Effector CD4-positive, alpha-beta T cell (primary cell): ENCODE measurements at regions not wholly inside any gene's neighbourhood (a gene's known extent, or its start where the extent isn't known, plus 50 kb on each side); places are given as distances from the start of the nearest gene placed in this dataset.
"Not testable (repeated sequence)": the region's sequence is repeated elsewhere in the genome, so short reads cannot be mapped to it uniquely, and the experiment has no call there.

Experiments used
- DNase-seq: peaks from one replicate; pipeline ENCODE4 v3.0.0-alpha.2; 2020

- DNase-seq, result no peak
These were observed 322.2 kb upstream of the MYT1L start for GRCh38 chr2:2653231-2653630.

GRCh38 chr2:2650608-2651375 is 319.7 kb upstream of the MYT1L start:
- DNase-seq, result no peak

GRCh38 chr2:2649109-2650072 is 318.3 kb upstream of the MYT1L start:
- DNase-seq, result no peak

- no peak for DNase-seq
These were observed 317.0 kb upstream of the MYT1L start for GRCh38 chr2:2648094-2648493.

GRCh38 chr2:2647141-2647541 is 316.1 kb upstream of the MYT1L start:
- no peak for DNase-seq

- no peak for DNase-seq
These were observed 315.5 kb upstream of the MYT1L start for GRCh38 chr2:2646433-2647051.

GRCh38 chr2:2645162-2645855 is 314.2 kb upstream of the MYT1L start:
- no peak for DNase-seq

- DNase-seq, result not testable (repeated sequence)
These were observed 313.7 kb upstream of the MYT1L start for GRCh38 chr2:2644751-2645150.

GRCh38 chr2:2644040-2644439 is 313.0 kb upstream of the MYT1L start:
- DNase-seq, result no peak

- DNase-seq, result no peak
These were observed 312.1 kb upstream of the MYT1L start for GRCh38 chr2:2642906-2643890.

- DNase-seq, result no peak
These were observed 310.7 kb upstream of the MYT1L start for GRCh38 chr2:2641541-2642410.

GRCh38 chr2:2640818-2641217 is 309.7 kb upstream of the MYT1L start:
- DNase-seq, result no peak

GRCh38 chr2:2640371-2640770 is 309.3 kb upstream of the MYT1L start:
- DNase-seq, result no peak

GRCh38 chr2:2639251-2640139 is 308.4 kb upstream of the MYT1L start:
- no peak for DNase-seq

- no peak for DNase-seq
These were observed 307.6 kb upstream of the MYT1L start for GRCh38 chr2:2638547-2639220.

GRCh38 chr2:2636813-2637212 is 305.7 kb upstream of the MYT1L start:
- DNase-seq, result no peak

GRCh38 chr2:2635025-2635528 is 304.0 kb upstream of the MYT1L start:
- DNase-seq, result no peak

GRCh38 chr2:2633017-2633416 is 301.9 kb upstream of the MYT1L start:
- no peak for DNase-seq

- DNase-seq, result no peak
These were observed 292.9 kb upstream of the MYT1L start for GRCh38 chr2:2623939-2624338.
